CD14-positive monocyte (primary cell): ENCODE measurements at regions not wholly inside any gene's neighbourhood (a gene's known extent, or its start where the extent isn't known, plus 50 kb on each side); places are given as distances from the start of the nearest gene placed in this dataset.

Source experiments
- DNase-seq, 3 donors: peaks; one replicate each; pipeline ENCODE4 v3.0.0-alpha.2; 2011 to 2022
- H2AFZ ChIP-seq: 2 replicates; pipeline ENCODE4 v1.6.0; 2012; ENCODE audit warnings: mild to moderate bottlenecking, low read depth, low read length, inconsistent platforms; ENCODE audit not compliant: insufficient read depth, poor library complexity, severe bottlenecking
- H3K27ac ChIP-seq, 2 donors: 1 replicate in 1 of 2; 2 replicates in 1 of 2; pipeline ENCODE4 v1.5.1; 2012 to 2013; ENCODE audit warnings: low read length in 2 of 2, control low read depth in 1 of 2, inconsistent platforms in 1 of 2, low read depth in 1 of 2, mild to moderate bottlenecking in 1 of 2
- H3K27me3 ChIP-seq, 2 donors: one replicate each; pipeline versions ENCODE4 v1.6.0 to v1.6.1; 2011 to 2013; ENCODE audit warnings: low read length in 2 of 2; ENCODE audit not compliant: control insufficient read depth in 2 of 2, insufficient read depth in 2 of 2
- H3K36me3 ChIP-seq, 2 donors: replicated peaks in 1 of 2; 1 replicate in 1 of 2; 2 replicates in 1 of 2; pipeline versions ENCODE4 v1.5.1 to v1.6.1; 2012 to 2013; ENCODE audit warnings: low read length in 2 of 2, control low read depth in 1 of 2, inconsistent platforms in 1 of 2, mild to moderate bottlenecking in 1 of 2; ENCODE audit not compliant: insufficient read depth in 2 of 2, control insufficient read depth in 1 of 2
- H3K4me1 ChIP-seq, 2 donors: 1 replicate in 1 of 2; 2 replicates in 1 of 2; pipeline versions ENCODE4 v1.5.1 to v1.6.1; 2012 to 2013; ENCODE audit warnings: low read length in 2 of 2, control low read depth in 1 of 2, inconsistent platforms in 1 of 2, mild to moderate bottlenecking in 1 of 2, moderate library complexity in 1 of 2; ENCODE audit not compliant: insufficient read depth in 2 of 2, control insufficient read depth in 1 of 2
- H3K4me2 ChIP-seq: replicated peaks from 2 replicates; pipeline ENCODE3; 2012; ENCODE audit warnings: low read length, moderate library complexity, mild to moderate bottlenecking; ENCODE audit not compliant: poor library complexity, severe bottlenecking; ENCODE audit errors: extremely low read depth
- H3K4me3 ChIP-seq, 3 experiments: fragments of 200-600 bp in 1 of 3; sonication (generic) in 1 of 3; replicated peaks in 1 of 3; 1 replicate in 2 of 3; 2 replicates in 1 of 3; pipeline ENCODE4 v1.5.1; 2011 to 2013; ENCODE audit warnings: low read length in 3 of 3, mild to moderate bottlenecking in 3 of 3, control low read depth in 2 of 3, low read depth in 2 of 3, inconsistent platforms in 1 of 3, moderate library complexity in 1 of 3
- H3K79me2 ChIP-seq: 2 replicates; pipeline ENCODE4 v1.6.0; 2012; ENCODE audit warnings: mild to moderate bottlenecking, control low read depth, inconsistent platforms, low read length, moderate library complexity; ENCODE audit not compliant: insufficient read depth
- H3K9ac ChIP-seq: 2 replicates; pipeline ENCODE4 v1.6.0; 2017; ENCODE audit warnings: low read length, mild to moderate bottlenecking; ENCODE audit not compliant: insufficient read depth, poor library complexity, severe bottlenecking
- H3K9me3 ChIP-seq, 2 donors: replicated peaks in 1 of 2; 1 replicate in 1 of 2; 2 replicates in 1 of 2; pipeline versions ENCODE4 v1.5.1 to v1.6.1; 2012 to 2013; ENCODE audit warnings: low read length in 2 of 2, control low read depth in 1 of 2; ENCODE audit not compliant: control insufficient read depth in 1 of 2, insufficient read depth in 1 of 2
- H4K20me1 ChIP-seq: 2 replicates; pipeline ENCODE4 v1.6.0; 2012; ENCODE audit warnings: mild to moderate bottlenecking, low read length, control low read depth, moderate library complexity; ENCODE audit not compliant: insufficient read depth
- H3K27ac Mint-ChIP-seq, 7 donors: one replicate each; pipeline ENCODE4 v1.8.0; 2020; ENCODE audit warnings: mild to moderate bottlenecking in 7 of 7, mixed read lengths in 7 of 7, moderate library complexity in 6 of 7, inconsistent platforms in 2 of 7
- H3K27me3 Mint-ChIP-seq, 3 donors: one replicate each; pipeline ENCODE4 v1.8.0; 2021 to 2022; ENCODE audit warnings: low read depth in 3 of 3, mild to moderate bottlenecking in 3 of 3, mixed read lengths in 3 of 3, moderate library complexity in 3 of 3, inconsistent platforms in 1 of 3
- H3K36me3 Mint-ChIP-seq, 2 donors: one replicate each; pipeline ENCODE4 v1.8.0; 2020; ENCODE audit warnings: mixed read lengths in 2 of 2, inconsistent platforms in 1 of 2, mild to moderate bottlenecking in 1 of 2
- H3K4me1 Mint-ChIP-seq: one replicate; pipeline ENCODE4 v1.8.0; 2020; ENCODE audit warnings: mild to moderate bottlenecking, mixed read lengths
- H3K4me3 Mint-ChIP-seq, 2 donors: one replicate each; pipeline ENCODE4 v1.8.0; 2020; ENCODE audit warnings: mild to moderate bottlenecking in 2 of 2, mixed read lengths in 2 of 2, moderate library complexity in 1 of 2
- H3K9me3 Mint-ChIP-seq, 7 donors: one replicate each; pipeline ENCODE4 v1.8.0; 2020 to 2022; ENCODE audit warnings: mixed read lengths in 7 of 7, mild to moderate bottlenecking in 6 of 7, moderate library complexity in 6 of 7, inconsistent platforms in 2 of 7
- CTCF ChIP-seq: fragments of 200-600 bp; IDR thresholded peaks from one replicate; pipeline ENCODE4 v1.8.0; 2022; ENCODE audit warnings: antibody characterized with exemption, mild to moderate bottlenecking
- WGBS: methylation state at CpG from one replicate; pipeline ENCODE4 v1.1.5; 2013; ENCODE audit warnings: missing lambda C conversion rate; ENCODE audit not compliant: insufficient coverage; 5-methylcytosine and 5-hydroxymethylcytosine counted together
- intact Hi-C, 2 donors: fragments of 100-400 bp; cut with micrococcal nuclease; formaldehyde crosslinking; loops; one replicate each; pipeline versions ENCODE4 v1.15.0 to v1.15.1; 2023

DNA sequence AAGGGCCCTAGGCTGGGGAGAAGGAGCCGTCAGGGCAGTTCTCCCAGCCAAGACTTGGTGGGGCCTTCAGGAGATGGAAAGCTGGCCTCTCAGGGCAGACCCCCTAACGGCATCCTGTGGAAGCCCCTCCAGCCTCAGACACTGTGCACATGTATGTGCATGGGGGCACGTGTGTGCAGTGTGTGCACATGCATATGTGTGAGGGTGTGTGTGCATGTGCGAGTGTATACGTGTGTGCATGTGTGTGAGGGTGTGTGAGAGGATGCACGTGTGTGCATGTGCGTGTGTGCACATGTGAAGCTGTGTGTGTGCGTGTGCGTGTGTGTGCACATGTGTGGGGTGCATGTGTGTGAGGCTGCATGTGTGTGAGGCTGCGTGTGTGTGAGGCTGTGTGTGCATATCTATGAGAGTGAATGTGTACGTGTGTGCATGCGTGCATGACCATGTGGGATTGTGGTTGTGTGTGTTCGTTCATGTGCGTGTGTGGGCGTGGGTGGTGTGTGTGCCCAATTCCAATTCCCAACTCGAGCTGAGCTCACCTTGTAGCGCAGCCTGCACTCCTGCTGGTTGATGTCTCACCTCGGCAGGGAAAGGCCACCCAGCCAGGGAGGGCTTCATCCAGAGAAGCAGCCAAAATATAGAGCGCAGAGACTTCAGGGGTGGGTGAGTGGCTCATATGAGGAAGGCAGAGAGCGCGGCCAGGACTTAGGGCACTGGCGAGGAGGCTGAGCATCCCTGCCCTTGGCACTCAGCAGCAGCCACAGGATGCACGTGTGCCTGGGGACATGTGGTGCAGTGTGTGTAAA is 142.7 kb upstream of the PPP1R26 start:
- intact Hi-C loops: no loop called here
- Histone ChIP-seq H3K4me3 (no peak overlapping the region), H3K27ac (no peak overlapping the region), H2AFZ (no peak overlapping the region), H3K27me3 (peaks cover 0 to 12% of the 10 kb centered on the region in 2 donors), H3K4me1 (no peaks in the 10 kb centered on the region), H3K9me3 (no peaks in the 10 kb centered on the region), H3K36me3 (no peaks in the 10 kb centered on the region), H4K20me1 (no peaks in the 10 kb centered on the region), H3K79me2 (no peaks in the 10 kb centered on the region), H3K9ac (no peak overlapping the region), H3K4me2 (no peak overlapping the region)
- no peaks in the 10 kb centered on the region for H3K36me3 Mint-ChIP-seq
- no peak for TF ChIP-seq CTCF
- no peak overlapping the region for H3K4me3 Mint-ChIP-seq
- 94% methylated on average over 23 of the region's 23 CpGs for WGBS
- H3K9me3 Mint-ChIP-seq: peaks cover 0 to 2% (median 0%) of the 10 kb centered on the region in 7 donors
- peaks cover 2 to 22% (median 18%) of the 10 kb centered on the region in 3 donors for H3K27me3 Mint-ChIP-seq
- H3K27ac Mint-ChIP-seq: no peak overlapping the region
- H3K4me1 Mint-ChIP-seq: no peaks in the 10 kb centered on the region
- DNase-seq: no peak

DNA sequence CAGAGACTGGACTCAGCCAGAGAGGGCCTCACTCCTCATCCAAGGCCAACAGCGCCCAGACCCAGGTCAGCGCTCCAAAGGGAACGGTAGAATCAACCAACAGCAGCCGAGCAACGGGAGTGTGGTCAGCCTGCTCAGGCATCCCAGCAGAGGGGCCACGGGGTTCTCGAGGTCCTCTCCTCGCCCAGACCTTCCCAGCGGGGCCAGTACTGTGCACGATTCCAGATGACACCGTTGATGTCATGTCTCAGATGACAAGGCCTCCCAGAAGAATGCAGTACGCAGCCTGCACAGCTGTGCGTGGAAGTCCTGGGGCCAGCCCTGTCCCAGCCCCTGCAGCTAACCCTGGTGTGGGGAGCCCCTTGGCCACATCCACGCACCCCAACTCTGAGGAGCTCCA is 141.0 kb upstream of the PPP1R26 start:
- Mint-ChIP-seq H3K36me3 (no peaks in the 10 kb centered on the region), H3K27ac (no peak overlapping the region), H3K9me3 (peaks cover 0 to 2% (median 0%) of the 10 kb centered on the region in 7 donors), H3K4me3 (no peak overlapping the region), H3K27me3 (peaks cover 6 to 23% (median 18%) of the 10 kb centered on the region in 3 donors), H3K4me1 (no peaks in the 10 kb centered on the region)
- 88% methylated on average over 14 of the region's 14 CpGs for WGBS
- Histone ChIP-seq H3K4me1 (no peaks in the 10 kb centered on the region), H3K4me2 (no peak overlapping the region), H4K20me1 (no peaks in the 10 kb centered on the region), H3K4me3 (no peak overlapping the region), H3K27ac (no peak overlapping the region), H3K9me3 (no peaks in the 10 kb centered on the region), H3K36me3 (no peaks in the 10 kb centered on the region), H3K27me3 (peaks cover 0 to 12% of the 10 kb centered on the region in 2 donors), H3K79me2 (no peaks in the 10 kb centered on the region), H3K9ac (no peak overlapping the region), H2AFZ (no peak overlapping the region)
- TF ChIP-seq CTCF: no peak
- no peak for DNase-seq
- intact Hi-C loops: no loop called here
